CD14-positive monocyte (primary cell): ENCODE measurements at regions not wholly inside any gene's neighbourhood (a gene's known extent, or its start where the extent isn't known, plus 50 kb on each side); places are given as distances from the start of the nearest gene placed in this dataset.

Experiments
- DNase-seq, 3 donors: peaks; one replicate each; pipeline ENCODE4 v3.0.0-alpha.2; 2011 to 2022
- H2AFZ ChIP-seq: 2 replicates; pipeline ENCODE4 v1.6.0; 2012; ENCODE audit warnings: mild to moderate bottlenecking, low read depth, low read length, inconsistent platforms; ENCODE audit not compliant: insufficient read depth, poor library complexity, severe bottlenecking
- H3K27ac ChIP-seq, 2 donors: 1 replicate in 1 of 2; 2 replicates in 1 of 2; pipeline ENCODE4 v1.5.1; 2012 to 2013; ENCODE audit warnings: low read length in 2 of 2, control low read depth in 1 of 2, inconsistent platforms in 1 of 2, low read depth in 1 of 2, mild to moderate bottlenecking in 1 of 2
- H3K27me3 ChIP-seq, 2 donors: one replicate each; pipeline versions ENCODE4 v1.6.0 to v1.6.1; 2011 to 2013; ENCODE audit warnings: low read length in 2 of 2; ENCODE audit not compliant: control insufficient read depth in 2 of 2, insufficient read depth in 2 of 2
- H3K36me3 ChIP-seq, 2 donors: replicated peaks in 1 of 2; 1 replicate in 1 of 2; 2 replicates in 1 of 2; pipeline versions ENCODE4 v1.5.1 to v1.6.1; 2012 to 2013; ENCODE audit warnings: low read length in 2 of 2, control low read depth in 1 of 2, inconsistent platforms in 1 of 2, mild to moderate bottlenecking in 1 of 2; ENCODE audit not compliant: insufficient read depth in 2 of 2, control insufficient read depth in 1 of 2
- H3K4me1 ChIP-seq, 2 donors: 1 replicate in 1 of 2; 2 replicates in 1 of 2; pipeline versions ENCODE4 v1.5.1 to v1.6.1; 2012 to 2013; ENCODE audit warnings: low read length in 2 of 2, control low read depth in 1 of 2, inconsistent platforms in 1 of 2, mild to moderate bottlenecking in 1 of 2, moderate library complexity in 1 of 2; ENCODE audit not compliant: insufficient read depth in 2 of 2, control insufficient read depth in 1 of 2
- H3K4me2 ChIP-seq: replicated peaks from 2 replicates; pipeline ENCODE3; 2012; ENCODE audit warnings: low read length, moderate library complexity, mild to moderate bottlenecking; ENCODE audit not compliant: poor library complexity, severe bottlenecking; ENCODE audit errors: extremely low read depth
- H3K4me3 ChIP-seq, 3 experiments: fragments of 200-600 bp in 1 of 3; sonication (generic) in 1 of 3; replicated peaks in 1 of 3; 1 replicate in 2 of 3; 2 replicates in 1 of 3; pipeline ENCODE4 v1.5.1; 2011 to 2013; ENCODE audit warnings: low read length in 3 of 3, mild to moderate bottlenecking in 3 of 3, control low read depth in 2 of 3, low read depth in 2 of 3, inconsistent platforms in 1 of 3, moderate library complexity in 1 of 3
- H3K79me2 ChIP-seq: 2 replicates; pipeline ENCODE4 v1.6.0; 2012; ENCODE audit warnings: mild to moderate bottlenecking, control low read depth, inconsistent platforms, low read length, moderate library complexity; ENCODE audit not compliant: insufficient read depth
- H3K9ac ChIP-seq: 2 replicates; pipeline ENCODE4 v1.6.0; 2017; ENCODE audit warnings: low read length, mild to moderate bottlenecking; ENCODE audit not compliant: insufficient read depth, poor library complexity, severe bottlenecking
- H3K9me3 ChIP-seq, 2 donors: replicated peaks in 1 of 2; 1 replicate in 1 of 2; 2 replicates in 1 of 2; pipeline versions ENCODE4 v1.5.1 to v1.6.1; 2012 to 2013; ENCODE audit warnings: low read length in 2 of 2, control low read depth in 1 of 2; ENCODE audit not compliant: control insufficient read depth in 1 of 2, insufficient read depth in 1 of 2
- H4K20me1 ChIP-seq: 2 replicates; pipeline ENCODE4 v1.6.0; 2012; ENCODE audit warnings: mild to moderate bottlenecking, low read length, control low read depth, moderate library complexity; ENCODE audit not compliant: insufficient read depth
- H3K27ac Mint-ChIP-seq, 7 donors: one replicate each; pipeline ENCODE4 v1.8.0; 2020; ENCODE audit warnings: mild to moderate bottlenecking in 7 of 7, mixed read lengths in 7 of 7, moderate library complexity in 6 of 7, inconsistent platforms in 2 of 7
- H3K27me3 Mint-ChIP-seq, 3 donors: one replicate each; pipeline ENCODE4 v1.8.0; 2021 to 2022; ENCODE audit warnings: low read depth in 3 of 3, mild to moderate bottlenecking in 3 of 3, mixed read lengths in 3 of 3, moderate library complexity in 3 of 3, inconsistent platforms in 1 of 3
- H3K36me3 Mint-ChIP-seq, 2 donors: one replicate each; pipeline ENCODE4 v1.8.0; 2020; ENCODE audit warnings: mixed read lengths in 2 of 2, inconsistent platforms in 1 of 2, mild to moderate bottlenecking in 1 of 2
- H3K4me1 Mint-ChIP-seq: one replicate; pipeline ENCODE4 v1.8.0; 2020; ENCODE audit warnings: mild to moderate bottlenecking, mixed read lengths
- H3K4me3 Mint-ChIP-seq, 2 donors: one replicate each; pipeline ENCODE4 v1.8.0; 2020; ENCODE audit warnings: mild to moderate bottlenecking in 2 of 2, mixed read lengths in 2 of 2, moderate library complexity in 1 of 2
- H3K9me3 Mint-ChIP-seq, 7 donors: one replicate each; pipeline ENCODE4 v1.8.0; 2020 to 2022; ENCODE audit warnings: mixed read lengths in 7 of 7, mild to moderate bottlenecking in 6 of 7, moderate library complexity in 6 of 7, inconsistent platforms in 2 of 7
- WGBS: methylation state at CpG from one replicate; pipeline ENCODE4 v1.1.5; 2013; ENCODE audit warnings: missing lambda C conversion rate; ENCODE audit not compliant: insufficient coverage; 5-methylcytosine and 5-hydroxymethylcytosine counted together
- intact Hi-C, 2 donors: fragments of 100-400 bp; cut with micrococcal nuclease; formaldehyde crosslinking; loops; one replicate each; pipeline versions ENCODE4 v1.15.0 to v1.15.1; 2023
- TF ChIP-seq, protein P1 (sequence below): fragments of 200-600 bp; IDR thresholded peaks from one replicate; pipeline ENCODE4 v1.8.0; 2022; ENCODE audit warnings: antibody characterized with exemption, mild to moderate bottlenecking

GRCh38 chr16:49022351-49022963 lies 259.2 kb downstream of the CBLN1 start:
- no peak overlapping the region for H3K4me3 Mint-ChIP-seq
- Histone ChIP-seq H3K9ac (no peak overlapping the region), H3K9me3 (no peaks in the 10 kb centered on the region), H3K4me3 (no peak overlapping the region), H3K4me2 (no peak overlapping the region), H2AFZ (no peak overlapping the region), H3K27me3 (no peaks in the 10 kb centered on the region), H3K36me3 (no peaks in the 10 kb centered on the region), H4K20me1 (no peaks in the 10 kb centered on the region), H3K79me2 (no peaks in the 10 kb centered on the region), H3K4me1 (no peaks in the 10 kb centered on the region), H3K27ac (no peak overlapping the region)
- no peak for DNase-seq
- intact Hi-C loops = no loop called here
- 88% methylated on average over 8 of the region's 12 CpGs for whole genome bisulfite sequencing
- H3K27ac Mint-ChIP-seq = no peak overlapping the region
- no peaks in the 10 kb centered on the region for H3K4me1 Mint-ChIP-seq
- H3K27me3 Mint-ChIP-seq = peaks cover 9 to 19% (median 10%) of the 10 kb centered on the region in 3 donors
- TF ChIP-seq, protein P1, sequence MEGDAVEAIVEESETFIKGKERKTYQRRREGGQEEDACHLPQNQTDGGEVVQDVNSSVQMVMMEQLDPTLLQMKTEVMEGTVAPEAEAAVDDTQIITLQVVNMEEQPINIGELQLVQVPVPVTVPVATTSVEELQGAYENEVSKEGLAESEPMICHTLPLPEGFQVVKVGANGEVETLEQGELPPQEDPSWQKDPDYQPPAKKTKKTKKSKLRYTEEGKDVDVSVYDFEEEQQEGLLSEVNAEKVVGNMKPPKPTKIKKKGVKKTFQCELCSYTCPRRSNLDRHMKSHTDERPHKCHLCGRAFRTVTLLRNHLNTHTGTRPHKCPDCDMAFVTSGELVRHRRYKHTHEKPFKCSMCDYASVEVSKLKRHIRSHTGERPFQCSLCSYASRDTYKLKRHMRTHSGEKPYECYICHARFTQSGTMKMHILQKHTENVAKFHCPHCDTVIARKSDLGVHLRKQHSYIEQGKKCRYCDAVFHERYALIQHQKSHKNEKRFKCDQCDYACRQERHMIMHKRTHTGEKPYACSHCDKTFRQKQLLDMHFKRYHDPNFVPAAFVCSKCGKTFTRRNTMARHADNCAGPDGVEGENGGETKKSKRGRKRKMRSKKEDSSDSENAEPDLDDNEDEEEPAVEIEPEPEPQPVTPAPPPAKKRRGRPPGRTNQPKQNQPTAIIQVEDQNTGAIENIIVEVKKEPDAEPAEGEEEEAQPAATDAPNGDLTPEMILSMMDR = no peak
- no peaks in the 10 kb centered on the region for H3K36me3 Mint-ChIP-seq
- peaks cover 0 to 5% (median 1%) of the 10 kb centered on the region in 7 donors for H3K9me3 Mint-ChIP-seq

DNA sequence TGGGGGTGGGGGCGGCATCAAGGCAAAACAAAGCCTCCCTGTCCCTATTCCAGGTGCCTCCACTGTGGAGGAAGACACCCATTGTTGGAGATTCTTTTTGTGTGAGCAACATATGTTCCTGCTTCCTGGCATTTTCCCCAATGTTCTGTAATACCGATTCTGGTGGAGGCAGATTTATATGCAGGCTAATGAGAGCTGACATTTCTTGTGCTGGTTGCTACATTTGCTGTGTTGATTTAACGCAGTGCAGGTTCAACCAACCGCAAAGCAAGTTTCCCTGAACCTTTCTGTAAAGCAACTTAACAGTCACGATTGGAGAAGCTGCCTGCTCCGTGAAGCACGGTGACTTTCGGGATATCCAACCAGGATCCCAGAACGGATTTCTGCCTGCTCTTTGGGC lies 260.5 kb downstream of the CBLN1 start:
- no peaks in the 10 kb centered on the region for H3K4me1 ChIP-seq
- peaks cover 9 to 19% (median 10%) of the 10 kb centered on the region in 3 donors for H3K27me3 Mint-ChIP-seq

More for the DNA sequence above, 260.5 kb downstream of the CBLN1 start:
- H3K27me3 ChIP-seq = no peaks in the 10 kb centered on the region
- H3K36me3 ChIP-seq = no peaks in the 10 kb centered on the region
- H3K27ac Mint-ChIP-seq = no peak overlapping the region
- no peak overlapping the region for H3K4me2 ChIP-seq
- no peak overlapping the region for H3K4me3 ChIP-seq
- intact Hi-C loops = no loop called here
- WGBS = 51% methylated on average over 8 of the region's 9 CpGs
- H3K9me3 ChIP-seq = no peaks in the 10 kb centered on the region
- no peak overlapping the region for H2AFZ ChIP-seq
- no peak overlapping the region for H3K27ac ChIP-seq
- no peaks in the 10 kb centered on the region for H3K36me3 Mint-ChIP-seq
- no peak overlapping the region for H3K9ac ChIP-seq
- no peak for DNase-seq
- H3K9me3 Mint-ChIP-seq = peaks cover 0 to 3% (median 1%) of the 10 kb centered on the region in 7 donors
- H3K4me3 Mint-ChIP-seq = no peak overlapping the region
- TF ChIP-seq, protein P1 = no peak
- H3K4me1 Mint-ChIP-seq = no peaks in the 10 kb centered on the region
- no peaks in the 10 kb centered on the region for H4K20me1 ChIP-seq
- no peaks in the 10 kb centered on the region for H3K79me2 ChIP-seq
